ENCODE measurements at regions not wholly inside any gene's neighbourhood (a gene's known extent, or its start where the extent isn't known, plus 50 kb on each side); places are given as distances from the start of the nearest gene placed in this dataset.
A peak's percentile ranks its signal among the peaks of the same experiment; 100 is the strongest.

DNA sequence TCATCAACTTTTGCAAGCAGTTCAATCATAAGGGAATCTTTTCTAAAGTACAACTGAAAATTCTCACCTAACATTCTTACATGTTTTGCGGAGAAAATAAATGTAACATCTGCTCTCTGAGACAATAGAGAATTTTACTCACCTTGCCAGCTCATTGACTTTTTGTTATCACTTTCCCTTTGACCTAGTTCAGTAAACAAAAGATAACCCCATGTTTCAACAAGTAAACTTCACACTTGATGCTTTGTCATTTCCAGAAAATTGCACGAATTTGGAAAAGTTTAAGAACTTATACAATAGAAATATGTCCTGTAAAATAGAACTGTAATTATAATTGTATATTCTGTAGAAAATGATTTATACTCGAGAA, 1110.0 kb upstream of the ACVR2A start:
- TF ChIP-seq EZH2 (IDR thresholded peaks at IDR 0.05; ENCODE audit: low read depth): no peak
- TF ChIP-seq, protein P1, sequence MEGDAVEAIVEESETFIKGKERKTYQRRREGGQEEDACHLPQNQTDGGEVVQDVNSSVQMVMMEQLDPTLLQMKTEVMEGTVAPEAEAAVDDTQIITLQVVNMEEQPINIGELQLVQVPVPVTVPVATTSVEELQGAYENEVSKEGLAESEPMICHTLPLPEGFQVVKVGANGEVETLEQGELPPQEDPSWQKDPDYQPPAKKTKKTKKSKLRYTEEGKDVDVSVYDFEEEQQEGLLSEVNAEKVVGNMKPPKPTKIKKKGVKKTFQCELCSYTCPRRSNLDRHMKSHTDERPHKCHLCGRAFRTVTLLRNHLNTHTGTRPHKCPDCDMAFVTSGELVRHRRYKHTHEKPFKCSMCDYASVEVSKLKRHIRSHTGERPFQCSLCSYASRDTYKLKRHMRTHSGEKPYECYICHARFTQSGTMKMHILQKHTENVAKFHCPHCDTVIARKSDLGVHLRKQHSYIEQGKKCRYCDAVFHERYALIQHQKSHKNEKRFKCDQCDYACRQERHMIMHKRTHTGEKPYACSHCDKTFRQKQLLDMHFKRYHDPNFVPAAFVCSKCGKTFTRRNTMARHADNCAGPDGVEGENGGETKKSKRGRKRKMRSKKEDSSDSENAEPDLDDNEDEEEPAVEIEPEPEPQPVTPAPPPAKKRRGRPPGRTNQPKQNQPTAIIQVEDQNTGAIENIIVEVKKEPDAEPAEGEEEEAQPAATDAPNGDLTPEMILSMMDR (conservative IDR thresholded peaks at IDR 0.05): no peak
- Histone ChIP-seq H3K36me3 (ENCODE audit: low read depth) (no peaks in the 10 kb centered on the region), H3K9me2 (ENCODE audit: insufficient read depth) (no peaks in the 10 kb centered on the region), H3K4me1 (replicated peaks; ENCODE audit: insufficient read depth) (no peaks in the 10 kb centered on the region), H2AFZ (no peak overlapping the region), H3K27me3 (ENCODE audit: insufficient read depth, low read depth) (no peaks in the 10 kb centered on the region), H3F3A (ENCODE audit: insufficient read depth, low read depth) (no peaks in the 10 kb centered on the region), H3K4me2 (no peak overlapping the region), H3K79me2 (ENCODE audit: low read depth) (no peaks in the 10 kb centered on the region), H4K20me1 (ENCODE audit: insufficient read depth) (no peaks in the 10 kb centered on the region), H3K4me3 (no peak overlapping the region), H3K9me3 (ENCODE audit: insufficient read depth, low read depth) (no peaks in the 10 kb centered on the region), H3K27ac (no peak overlapping the region)
- CTCF ChIA-PET: no interaction called here
- POLR2A ChIA-PET (ENCODE audit: unreplicated experiment): no interaction called here
- DNase-seq: no peak
- intact Hi-C loops (cut with micrococcal nuclease; ENCODE audit: unreplicated experiment): loop anchor here (1.0 kb wide), 1 partner anchor 1176 kb away; no protein-coding TSS in a partner anchor
- BruUV-seq (replicated peaks): no TSS peak

DNA sequence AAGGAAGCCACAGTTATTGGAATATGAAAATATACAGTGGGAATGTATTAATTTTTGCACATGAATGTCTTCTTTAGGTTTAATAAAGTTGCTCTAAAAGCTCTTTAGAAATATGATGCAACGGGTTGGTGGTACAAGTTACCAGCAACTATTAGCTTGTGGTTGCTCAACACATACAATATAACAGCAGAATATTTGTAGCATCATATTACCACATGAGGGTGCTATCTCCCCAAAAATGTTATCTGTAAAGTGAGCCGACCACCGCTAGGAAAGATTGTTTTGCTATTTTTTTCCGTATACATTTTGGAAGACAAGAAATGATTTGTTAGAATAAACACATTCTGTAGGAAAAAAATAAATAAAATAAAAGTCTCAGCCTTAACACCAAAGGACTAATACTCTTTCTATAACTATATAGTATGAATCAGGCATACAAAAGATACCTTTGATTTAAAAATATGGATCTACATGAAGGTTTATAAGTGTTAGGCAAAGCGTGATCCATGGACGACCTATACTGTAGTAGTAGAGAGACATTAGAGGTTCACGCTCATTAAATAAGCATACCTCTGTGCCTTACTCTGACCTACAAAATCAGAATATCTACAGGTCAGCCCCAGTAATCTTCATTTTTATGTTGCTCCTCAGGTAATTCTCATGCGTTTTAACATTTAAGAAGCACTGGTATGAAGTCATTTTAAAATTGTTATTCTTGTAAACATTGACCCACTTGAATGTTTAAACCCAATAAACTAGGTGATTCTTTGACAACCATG, 1110.6 kb upstream of the ACVR2A start:
- no peak for DNase-seq
- no peaks in the 10 kb centered on the region for H3K9me2 ChIP-seq (ENCODE audit: insufficient read depth)
- no peak overlapping the region for H2AFZ ChIP-seq
- intact Hi-C loops (cut with micrococcal nuclease; ENCODE audit: unreplicated experiment): loop anchor here (1.0 kb wide), 1 partner anchor 1177 kb away; no protein-coding TSS in a partner anchor
- TF ChIP-seq EZH2 (IDR thresholded peaks at IDR 0.05; ENCODE audit: low read depth): no peak
- TF ChIP-seq, protein P1 (conservative IDR thresholded peaks at IDR 0.05): peak; percentile 72
- H3K4me2 ChIP-seq: 0 out of 2 replicates have a peak overlapping the region, but pooled peaks have one; percentile 12
- no peaks in the 10 kb centered on the region for H3K9me3 ChIP-seq (ENCODE audit: insufficient read depth, low read depth)
- no peaks in the 10 kb centered on the region for H3K4me1 ChIP-seq (replicated peaks; ENCODE audit: insufficient read depth)
- POLR2A ChIA-PET (ENCODE audit: unreplicated experiment): interaction anchor here (0.7 kb wide), 1 partner anchor 139 kb away, joined by 10 read pairs; no protein-coding TSS in a partner anchor
- no peaks in the 10 kb centered on the region for H3K27me3 ChIP-seq (ENCODE audit: insufficient read depth, low read depth)
- H3K4me3 ChIP-seq: no peak overlapping the region
- no peaks in the 10 kb centered on the region for H4K20me1 ChIP-seq (ENCODE audit: insufficient read depth)
- no peaks in the 10 kb centered on the region for H3F3A ChIP-seq (ENCODE audit: insufficient read depth, low read depth)
- CTCF ChIA-PET: interaction anchor here (0.5 to 1.0 kb wide), 5 partner anchors 571 to 1775 kb away, joined by 3 to 9 read pairs (median 4); partner anchors contain the start of genes MBD5 and ORC4
- H3K27ac ChIP-seq: no peak overlapping the region
- no peaks in the 10 kb centered on the region for H3K79me2 ChIP-seq (ENCODE audit: low read depth)
- H3K36me3 ChIP-seq (ENCODE audit: low read depth): no peaks in the 10 kb centered on the region
- BruUV-seq (replicated peaks): no TSS peak

DNA sequence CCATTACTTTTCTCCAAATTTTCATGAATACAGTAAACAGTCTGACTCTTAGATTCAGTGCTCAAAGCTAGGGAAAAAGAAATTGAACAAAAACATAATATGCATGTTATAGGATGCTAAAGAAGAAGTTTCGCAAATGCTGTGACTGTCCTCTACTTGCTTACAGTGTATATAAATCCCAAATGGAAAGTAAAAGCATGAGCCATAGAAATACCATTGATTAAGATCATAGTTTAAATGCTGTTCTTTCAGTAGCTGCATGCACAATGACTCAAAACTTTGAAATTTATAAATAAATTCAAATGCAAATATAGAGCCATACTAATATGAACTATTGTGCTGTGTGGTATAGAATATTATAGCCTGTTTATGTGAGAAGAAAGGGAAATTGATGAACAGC, 1113.9 kb upstream of the ACVR2A start:
- Histone ChIP-seq H3K36me3 (ENCODE audit: low read depth) (no peaks in the 10 kb centered on the region), H3K4me3 (no peak overlapping the region), H3K9me3 (ENCODE audit: insufficient read depth, low read depth) (no peaks in the 10 kb centered on the region), H3K27ac (no peak overlapping the region), H4K20me1 (ENCODE audit: insufficient read depth) (no peaks in the 10 kb centered on the region), H3F3A (ENCODE audit: insufficient read depth, low read depth) (no peaks in the 10 kb centered on the region), H3K27me3 (ENCODE audit: insufficient read depth, low read depth) (no peaks in the 10 kb centered on the region), H3K79me2 (ENCODE audit: low read depth) (no peaks in the 10 kb centered on the region), H3K4me2 (no peak overlapping the region), H2AFZ (no peak overlapping the region), H3K4me1 (replicated peaks; ENCODE audit: insufficient read depth) (no peaks in the 10 kb centered on the region), H3K9me2 (ENCODE audit: insufficient read depth) (no peaks in the 10 kb centered on the region)
- intact Hi-C loops (cut with micrococcal nuclease; ENCODE audit: unreplicated experiment): no loop called here
- no peak for TF ChIP-seq EZH2 (IDR thresholded peaks at IDR 0.05; ENCODE audit: low read depth)
- TF ChIP-seq, protein P1 (conservative IDR thresholded peaks at IDR 0.05): no peak
- POLR2A ChIA-PET (ENCODE audit: unreplicated experiment): no interaction called here
- DNase-seq: no peak
- CTCF ChIA-PET: no interaction called here
- BruUV-seq (replicated peaks): no TSS peak
